GM19455 (cell line): ENCODE measurements at regions not wholly inside any gene's neighbourhood (a gene's known extent, or its start where the extent isn't known, plus 50 kb on each side); places are given as distances from the start of the nearest gene placed in this dataset.
"Not testable (repeated sequence)": the region's sequence is repeated elsewhere in the genome, so short reads cannot be mapped to it uniquely, and the experiment has no call there.

Source experiments
- ATAC-seq: cut with Tn5 transposase; IDR thresholded peaks from one replicate; pipeline ENCODE4 v1.9.1; 2021; ENCODE audit not compliant: unreplicated experiment

DNA sequence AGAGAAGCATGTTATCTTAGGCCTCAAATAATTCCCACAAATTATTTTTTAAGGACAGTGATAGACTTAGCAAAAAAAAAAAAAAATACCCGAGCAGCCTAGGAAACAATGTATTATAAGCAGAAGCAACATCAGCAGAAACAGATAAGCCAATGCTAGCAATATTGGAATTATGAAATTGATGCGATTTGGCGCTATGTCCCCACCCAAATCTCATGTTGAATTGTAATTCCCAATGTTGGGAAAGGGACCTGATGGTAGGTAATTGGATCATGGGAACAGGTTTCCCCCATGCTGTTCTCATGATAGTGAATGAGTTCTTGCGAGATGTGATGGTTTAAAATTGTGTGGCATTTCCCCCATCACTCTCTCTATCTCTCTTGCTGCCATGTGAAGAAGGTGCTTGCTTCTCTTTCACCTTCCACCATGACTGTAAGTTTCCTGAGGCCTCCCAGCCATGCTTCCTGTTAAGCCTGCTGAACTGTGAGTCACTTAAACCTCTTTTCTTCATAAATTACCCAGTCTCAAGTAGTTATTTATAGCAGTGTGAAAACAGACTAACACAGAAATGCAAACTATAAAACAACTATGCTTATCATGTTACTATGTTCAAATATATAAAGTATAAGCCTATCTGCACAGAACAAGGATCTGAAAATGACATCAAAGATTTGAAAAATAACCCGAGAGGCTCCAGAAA is 75.6 kb upstream of the HIVEP3 start:
- ATAC-seq, result no peak

DNA sequence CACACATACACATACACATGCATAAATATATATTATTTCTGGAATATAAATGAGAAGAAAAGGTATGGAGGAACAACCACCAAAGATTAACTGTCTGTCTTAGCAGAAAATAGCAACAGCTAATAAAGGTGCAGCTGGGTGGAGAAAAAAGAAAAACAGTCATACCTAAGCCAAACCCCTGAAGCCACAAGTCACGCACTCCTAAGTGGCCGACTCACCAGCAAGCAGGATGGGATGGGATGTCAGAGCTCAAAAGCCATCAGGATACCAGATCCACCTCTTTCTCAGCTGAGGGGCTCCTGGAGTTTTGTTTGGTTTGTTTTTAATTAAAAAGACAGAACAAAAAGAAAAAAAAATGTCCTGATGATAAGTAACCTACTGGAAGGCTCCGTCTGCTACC is 64.7 kb upstream of the HIVEP3 start:
- ATAC-seq, result no peak

DNA sequence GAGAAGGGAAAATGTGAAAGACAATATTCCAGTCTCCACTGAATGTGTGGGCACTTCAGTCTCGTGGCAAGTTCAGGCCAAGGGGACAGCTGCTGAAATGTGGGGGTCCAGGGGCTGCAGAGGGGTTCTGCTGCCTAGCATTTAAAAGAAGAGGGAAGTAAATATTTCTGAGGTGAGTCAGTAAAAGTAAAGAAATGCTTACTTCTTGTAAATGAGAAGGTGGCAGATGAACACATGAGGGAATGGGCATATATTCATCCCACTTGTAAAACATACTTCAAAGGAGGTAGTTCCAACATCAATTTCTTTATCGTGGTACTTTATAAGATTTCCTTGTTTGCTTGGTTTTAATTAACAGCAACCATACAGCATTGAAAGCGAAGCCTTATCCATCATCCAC is 63.1 kb upstream of the HIVEP3 start:
- ATAC-seq, result no peak

DNA sequence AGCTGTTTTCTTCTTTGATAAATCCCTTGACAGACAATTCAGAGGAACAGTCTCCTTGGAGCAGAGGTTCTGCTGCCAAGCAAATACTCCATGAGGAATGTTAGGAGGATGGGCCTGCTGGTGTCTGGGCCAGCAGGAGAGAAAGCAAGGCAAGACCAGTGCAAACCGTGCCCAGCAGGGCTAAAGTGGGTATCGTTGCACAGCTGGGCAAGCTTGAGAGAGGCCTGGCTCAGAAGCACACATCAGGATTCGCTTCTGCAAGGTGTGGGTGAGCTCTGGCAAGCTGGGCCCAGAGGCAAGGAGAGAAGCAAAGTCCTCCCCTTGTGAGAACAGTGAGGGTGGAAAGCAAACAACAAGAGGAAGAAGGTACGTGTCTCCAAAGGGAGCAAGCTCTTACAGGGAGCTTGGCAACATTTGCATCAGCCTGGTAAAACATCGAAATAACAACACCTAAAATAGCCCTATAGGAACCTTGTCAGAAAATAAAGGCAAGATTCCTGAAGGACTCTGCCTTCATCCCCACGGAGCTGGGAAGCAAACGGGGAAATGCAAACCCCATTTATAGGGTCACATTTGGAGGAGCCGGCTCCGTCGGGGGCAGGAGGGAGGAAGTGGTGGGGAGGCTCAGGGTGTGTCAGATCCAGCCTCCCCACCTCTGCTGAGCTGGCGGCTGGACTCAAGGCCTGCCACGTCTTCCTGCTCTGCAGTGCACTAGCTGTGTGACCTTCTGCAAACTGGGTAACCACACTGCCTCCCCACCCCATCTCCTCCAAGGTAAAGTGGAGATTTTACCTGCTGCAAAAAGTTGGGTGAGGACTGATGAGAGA is 62.3 kb upstream of the HIVEP3 start:
- ATAC-seq, result no peak

DNA sequence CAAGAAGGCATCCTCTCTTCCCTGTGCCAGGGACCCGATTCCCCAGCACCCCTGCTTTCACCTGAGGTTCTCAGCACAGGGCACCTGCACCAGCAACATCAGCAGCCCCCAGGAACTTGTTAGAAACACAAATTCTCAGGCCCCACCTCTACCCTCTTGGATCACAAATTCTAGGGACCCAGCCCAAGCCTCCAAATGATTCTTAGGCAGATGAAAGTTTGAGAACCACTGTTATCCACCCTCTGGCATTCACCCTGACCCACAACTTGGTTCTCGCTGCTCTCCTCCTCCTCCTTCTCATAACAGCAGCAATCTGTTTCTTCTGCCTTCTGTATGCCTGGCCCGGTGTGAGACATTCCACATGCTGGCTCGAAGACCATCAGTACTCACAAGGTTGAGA is 60.3 kb upstream of the HIVEP3 start:
- ATAC-seq, result no peak

DNA sequence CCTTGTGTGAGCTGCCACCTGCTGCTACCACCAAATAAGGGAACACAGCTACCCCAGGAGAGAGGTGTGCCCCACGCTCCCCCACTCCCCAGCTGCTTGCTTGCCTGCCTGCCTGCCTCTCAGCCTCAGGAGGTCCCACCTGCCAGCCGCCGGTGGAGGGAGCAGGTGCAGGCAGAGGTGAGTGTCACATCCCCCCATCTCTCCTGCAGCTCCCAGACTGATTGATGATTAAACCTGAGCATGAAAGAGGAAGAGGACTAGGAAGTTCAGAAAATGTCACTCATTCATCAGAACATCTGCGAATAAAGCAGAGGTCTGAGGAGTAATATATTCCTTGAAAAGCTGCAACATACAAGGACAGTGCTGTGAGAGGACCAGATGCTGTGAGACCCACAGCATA is 58.6 kb upstream of the HIVEP3 start:
- ATAC-seq, result no peak

DNA sequence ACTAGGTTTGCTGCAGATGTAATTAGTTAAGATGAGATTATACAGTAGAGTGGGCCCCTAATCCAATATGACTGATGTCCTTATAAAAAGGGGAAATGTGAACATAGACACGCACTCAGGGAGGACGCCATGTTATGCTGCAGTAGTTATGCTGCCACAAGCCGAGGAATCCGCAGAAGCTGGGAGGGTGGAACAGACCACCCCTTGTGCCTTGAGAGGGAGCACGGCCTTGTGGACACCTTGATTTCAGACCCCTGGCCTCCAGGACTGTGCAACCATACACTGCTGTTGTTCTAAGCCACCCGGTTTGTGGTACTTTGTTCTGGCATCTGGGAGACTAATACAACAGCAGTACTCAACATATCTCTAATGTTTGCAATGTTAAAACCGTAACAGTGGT is 57.9 kb upstream of the HIVEP3 start:
- no peak for ATAC-seq

DNA sequence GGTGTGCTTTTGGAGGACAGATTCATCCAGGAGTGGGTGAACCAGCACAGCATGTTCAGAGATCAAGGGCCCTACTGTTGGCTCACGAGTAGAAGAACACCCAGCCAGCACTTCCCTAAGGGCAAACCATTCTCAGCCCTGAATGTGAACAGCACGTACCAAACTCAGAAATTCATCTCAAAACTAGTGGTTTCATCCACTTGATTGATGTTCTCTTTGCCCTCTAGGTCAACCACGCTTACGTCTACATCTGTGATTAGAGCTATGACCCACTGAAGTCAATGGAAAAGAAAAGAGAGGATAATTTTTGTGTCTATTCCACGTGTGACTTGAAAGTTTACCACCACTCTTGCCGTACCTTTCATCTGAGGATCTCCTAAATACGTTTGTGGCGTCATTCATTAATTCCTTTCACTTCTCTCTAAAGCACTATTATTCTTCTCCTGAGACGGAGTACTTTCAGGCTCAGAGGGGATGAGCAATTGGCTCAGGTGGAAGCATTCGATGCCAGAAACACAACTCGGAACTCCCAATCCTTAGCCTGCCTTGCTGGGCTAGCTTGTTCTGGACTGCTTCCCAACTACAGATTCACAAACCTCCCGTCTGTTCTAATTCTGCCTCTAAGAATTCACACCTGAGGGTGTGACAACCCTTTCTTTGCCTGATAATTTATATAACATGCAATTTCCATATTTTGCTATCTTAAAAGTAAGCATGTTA is 57.3 kb upstream of the HIVEP3 start:
- ATAC-seq, result no peak

DNA sequence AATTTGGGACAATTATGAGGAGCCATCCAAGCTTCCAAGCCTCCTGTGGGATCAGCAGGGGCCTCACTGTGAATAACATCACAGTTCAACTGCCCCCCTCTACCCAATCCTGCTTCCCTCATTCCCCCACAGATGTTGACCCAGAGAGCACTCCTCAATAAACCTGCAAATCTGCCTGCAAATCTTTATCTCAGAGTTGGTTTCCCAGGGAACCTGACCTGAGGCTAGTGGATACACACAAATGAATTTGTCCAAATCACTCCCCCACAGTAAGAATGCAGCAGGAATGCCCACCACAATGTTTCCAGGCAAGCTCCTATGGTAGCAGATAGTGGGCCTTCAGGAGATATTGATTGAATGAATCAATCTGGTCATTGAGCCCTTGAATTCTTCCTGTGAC is 56.4 kb upstream of the HIVEP3 start:
- no peak for ATAC-seq

DNA sequence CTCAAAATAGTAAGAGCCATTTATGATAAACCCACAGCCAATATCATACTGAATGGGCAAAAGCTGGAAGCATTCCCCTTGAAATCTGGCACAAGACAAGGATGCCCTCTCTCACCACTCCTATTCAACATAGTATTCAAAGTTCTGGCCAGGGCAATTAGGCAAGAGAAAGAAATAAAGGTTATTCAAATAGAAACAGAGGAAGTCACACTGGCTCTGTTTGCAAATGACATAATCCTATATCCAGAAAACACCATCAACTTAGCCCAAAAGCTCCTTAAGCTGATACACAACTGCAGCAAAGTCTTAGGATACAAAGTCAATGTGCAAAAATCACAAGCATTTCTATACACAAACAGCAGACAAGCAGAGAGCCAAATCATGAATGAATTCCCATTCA is 49.8 kb upstream of the HIVEP3 start:
- ATAC-seq, result not testable (repeated sequence)
